Breast epithelium (tissue), 4 donors: ENCODE measurements at regions not wholly inside any gene's neighbourhood (a gene's known extent, or its start where the extent isn't known, plus 50 kb on each side); places are given as distances from the start of the nearest gene placed in this dataset.

ENCODE experiments used
- DNase-seq, 2 donors: peaks; one replicate each; pipeline ENCODE4 v3.0.0-alpha.2; 2019; ENCODE audit warnings: low spot score in 2 of 2
- H3K27ac ChIP-seq, 2 donors: fragments of 200-600 bp; sonication (generic) in 1 of 2; one replicate each; pipeline ENCODE4 v1.5.1; 2016 to 2019; ENCODE audit warnings: mild to moderate bottlenecking in 1 of 2
- H3K27me3 ChIP-seq, 2 donors: fragments of 200-600 bp; sonication (generic) in 1 of 2; one replicate each; pipeline versions ENCODE4 v1.5.1 to v1.6.0; 2017 to 2019; ENCODE audit warnings: control low read depth in 1 of 2, mild to moderate bottlenecking in 1 of 2
- H3K36me3 ChIP-seq: fragments of 200-600 bp; one replicate; pipeline ENCODE4 v1.5.1; 2019
- H3K4me1 ChIP-seq, 2 donors: fragments of 200-600 bp; sonication (generic); one replicate each; pipeline ENCODE4 v1.5.1; 2016 to 2019; ENCODE audit warnings: control low read depth in 1 of 2
- H3K4me3 ChIP-seq, 3 donors: fragments of 200-600 bp; sonication (generic); 1 replicate in 2 of 3; 2 replicates in 1 of 3; pipeline ENCODE4 v1.5.1; 2016 to 2019; ENCODE audit warnings: mild to moderate bottlenecking in 3 of 3, moderate library complexity in 2 of 3
- H3K9me3 ChIP-seq, 2 donors: fragments of 200-600 bp; sonication (generic) in 1 of 2; one replicate each; pipeline ENCODE4 v1.5.1; 2016 to 2019; ENCODE audit warnings: control low read depth in 1 of 2
- POLR2A ChIP-seq: fragments of 450-650 bp; IDR thresholded peaks from one replicate; pipeline ENCODE4 v1.6.1; 2016; ENCODE audit warnings: antibody characterized with exemption, mild to moderate bottlenecking, moderate library complexity
- POLR2AphosphoS5 ChIP-seq, 3 donors: sonication (generic); formaldehyde crosslinking; IDR thresholded peaks; one replicate each; pipeline ENCODE4 v1.6.1; 2017; ENCODE audit warnings: antibody characterized with exemption in 3 of 3
- intact Hi-C: fragments of 100-400 bp; cut with DNase I; formaldehyde crosslinking; loops from one replicate; pipeline ENCODE4 v1.15.1; 2023; ENCODE audit warnings: low total_unique reads
- TF ChIP-seq, protein P1 (sequence below), 3 donors: fragments of 450-650 bp; IDR thresholded peaks; one replicate each; pipeline ENCODE4 v1.5.1; 2016 to 2017; ENCODE audit warnings: antibody characterized with exemption in 3 of 3, mild to moderate bottlenecking in 3 of 3, moderate library complexity in 3 of 3

DNA sequence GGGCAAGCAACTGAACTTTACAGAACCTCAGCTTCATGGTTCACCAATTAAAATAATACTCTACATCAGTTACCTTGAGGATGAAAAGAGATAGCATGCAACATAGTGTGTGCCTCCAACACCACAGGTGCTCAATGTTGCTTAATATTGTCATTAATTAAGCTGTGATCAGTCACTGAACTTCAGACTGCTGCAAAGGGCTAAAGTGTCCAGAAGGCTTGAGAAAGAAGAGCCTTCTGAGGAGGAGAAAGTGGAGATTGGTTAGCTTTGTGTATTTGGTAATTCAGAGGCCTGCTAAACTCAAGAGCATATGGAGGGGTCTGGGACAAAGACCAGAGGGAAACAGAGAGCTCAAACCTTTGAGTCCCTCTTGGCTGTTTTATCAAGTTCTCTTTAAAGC is 66.3 kb upstream of the SELENOP start:
- Histone ChIP-seq H3K36me3 (no peaks in the 10 kb centered on the region), H3K4me1 (no peaks in the 10 kb centered on the region), H3K9me3 (no peaks in the 10 kb centered on the region), H3K27ac (no peak overlapping the region), H3K4me3 (no peak overlapping the region), H3K27me3 (no peaks in the 10 kb centered on the region)
- TF ChIP-seq POLR2AphosphoS5 (IDR thresholded peaks at IDR 0.05) (no peak), POLR2A (no peak)
- TF ChIP-seq, protein P1, sequence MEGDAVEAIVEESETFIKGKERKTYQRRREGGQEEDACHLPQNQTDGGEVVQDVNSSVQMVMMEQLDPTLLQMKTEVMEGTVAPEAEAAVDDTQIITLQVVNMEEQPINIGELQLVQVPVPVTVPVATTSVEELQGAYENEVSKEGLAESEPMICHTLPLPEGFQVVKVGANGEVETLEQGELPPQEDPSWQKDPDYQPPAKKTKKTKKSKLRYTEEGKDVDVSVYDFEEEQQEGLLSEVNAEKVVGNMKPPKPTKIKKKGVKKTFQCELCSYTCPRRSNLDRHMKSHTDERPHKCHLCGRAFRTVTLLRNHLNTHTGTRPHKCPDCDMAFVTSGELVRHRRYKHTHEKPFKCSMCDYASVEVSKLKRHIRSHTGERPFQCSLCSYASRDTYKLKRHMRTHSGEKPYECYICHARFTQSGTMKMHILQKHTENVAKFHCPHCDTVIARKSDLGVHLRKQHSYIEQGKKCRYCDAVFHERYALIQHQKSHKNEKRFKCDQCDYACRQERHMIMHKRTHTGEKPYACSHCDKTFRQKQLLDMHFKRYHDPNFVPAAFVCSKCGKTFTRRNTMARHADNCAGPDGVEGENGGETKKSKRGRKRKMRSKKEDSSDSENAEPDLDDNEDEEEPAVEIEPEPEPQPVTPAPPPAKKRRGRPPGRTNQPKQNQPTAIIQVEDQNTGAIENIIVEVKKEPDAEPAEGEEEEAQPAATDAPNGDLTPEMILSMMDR (IDR thresholded peaks at IDR 0.05) = no peak
- intact Hi-C loops = no loop called here
- no peak for DNase-seq

DNA sequence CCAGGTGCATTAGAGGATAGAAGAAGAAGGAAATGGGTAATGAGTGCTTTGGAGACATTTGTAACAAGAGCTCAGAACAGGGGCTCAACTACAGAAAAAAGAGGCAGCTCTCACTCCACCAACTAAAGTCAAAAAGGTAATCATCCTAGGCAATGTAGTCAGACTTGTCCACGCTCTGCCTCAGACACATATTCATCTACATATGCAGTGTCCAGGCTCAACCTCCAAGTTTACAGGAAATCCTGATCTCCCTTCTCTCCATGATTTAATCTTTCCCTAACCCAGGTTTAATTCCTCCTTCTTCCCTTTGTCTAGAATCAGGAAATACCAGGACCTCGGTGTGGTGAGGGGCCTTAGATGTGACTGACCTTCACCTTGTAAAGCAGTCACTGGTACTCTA is 65.7 kb upstream of the SELENOP start:
- H3K36me3 ChIP-seq = no peaks in the 10 kb centered on the region
- DNase-seq = no peak
- no peaks in the 10 kb centered on the region for H3K9me3 ChIP-seq
- H3K4me1 ChIP-seq = no peaks in the 10 kb centered on the region
- H3K4me3 ChIP-seq = no peak overlapping the region
- no peak overlapping the region for H3K27ac ChIP-seq
- intact Hi-C loops = no loop called here
- no peaks in the 10 kb centered on the region for H3K27me3 ChIP-seq
- TF ChIP-seq, protein P1 (IDR thresholded peaks at IDR 0.05) = no peak
- TF ChIP-seq POLR2AphosphoS5 (IDR thresholded peaks at IDR 0.05) = no peak
- TF ChIP-seq POLR2A = no peak

DNA sequence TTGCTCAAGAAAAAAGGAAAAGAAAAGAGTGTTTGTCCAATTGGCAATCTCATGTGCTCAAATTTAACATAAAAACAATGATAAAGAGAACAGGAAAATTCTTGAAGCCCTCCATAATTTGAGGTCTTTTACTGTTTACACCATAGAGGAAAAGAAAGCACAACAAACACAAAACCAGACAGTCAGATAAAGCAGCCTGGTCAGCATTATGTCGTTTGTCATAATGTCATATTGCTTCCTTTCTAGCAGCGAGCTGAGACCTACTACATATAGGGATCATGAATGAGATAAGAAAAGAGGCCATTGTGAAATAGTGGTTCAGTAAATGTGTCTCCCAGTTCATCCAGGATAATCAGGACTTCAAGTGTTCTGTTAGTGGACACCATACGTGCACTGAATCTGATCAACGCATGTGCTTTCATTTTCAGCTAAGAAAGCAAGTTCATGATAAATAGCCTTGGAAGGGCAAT is 64.7 kb upstream of the SELENOP start:
- no peak for DNase-seq
- H3K4me3 ChIP-seq = peak overlapping the region in 1 of 3 donors; percentile 41
- TF ChIP-seq POLR2A = no peak
- TF ChIP-seq POLR2AphosphoS5 (IDR thresholded peaks at IDR 0.05) = no peak
- TF ChIP-seq, protein P1 (IDR thresholded peaks at IDR 0.05) = no peak
- H3K4me1 ChIP-seq = no peaks in the 10 kb centered on the region
- no peaks in the 10 kb centered on the region for H3K27me3 ChIP-seq
- no peaks in the 10 kb centered on the region for H3K9me3 ChIP-seq
- no peak overlapping the region for H3K27ac ChIP-seq
- intact Hi-C loops = no loop called here
- H3K36me3 ChIP-seq = no peaks in the 10 kb centered on the region

DNA sequence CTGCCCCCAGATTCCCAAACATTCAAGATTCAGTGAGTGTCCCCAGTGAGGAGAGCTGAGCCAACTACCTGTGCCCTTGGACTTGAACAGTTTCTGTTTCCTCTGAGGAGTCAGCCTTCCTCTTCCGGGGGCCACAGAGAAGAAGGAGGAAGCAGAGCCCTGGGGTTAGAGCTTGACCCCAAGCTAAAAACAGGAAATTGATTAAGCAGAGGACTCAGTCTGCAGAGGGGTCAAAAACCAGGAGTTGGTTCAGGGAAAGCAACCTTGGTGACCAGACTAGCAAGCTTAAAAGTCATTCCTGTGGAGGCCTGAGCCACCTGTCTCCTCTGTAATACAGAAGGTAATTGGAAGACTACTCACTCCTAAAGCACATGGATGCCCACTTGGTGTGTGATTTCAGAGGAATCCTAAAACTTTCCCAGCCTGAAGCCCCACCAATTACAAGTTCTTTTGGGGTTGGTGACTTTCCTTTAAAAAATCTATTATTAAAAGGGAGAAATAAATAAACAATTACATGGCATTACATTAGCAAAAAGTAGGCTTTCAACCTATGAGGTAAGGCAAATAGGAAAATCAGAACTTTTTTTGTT is 64.2 kb upstream of the SELENOP start:
- Histone ChIP-seq H3K4me3 (no peak overlapping the region), H3K27ac (no peak overlapping the region), H3K36me3 (no peaks in the 10 kb centered on the region), H3K9me3 (no peaks in the 10 kb centered on the region), H3K27me3 (no peaks in the 10 kb centered on the region), H3K4me1 (no peaks in the 10 kb centered on the region)
- DNase-seq = no peak
- TF ChIP-seq POLR2AphosphoS5 (IDR thresholded peaks at IDR 0.05) = no peak
- TF ChIP-seq, protein P1 (IDR thresholded peaks at IDR 0.05) = no peak
- no peak for TF ChIP-seq POLR2A
- intact Hi-C loops = no loop called here

DNA sequence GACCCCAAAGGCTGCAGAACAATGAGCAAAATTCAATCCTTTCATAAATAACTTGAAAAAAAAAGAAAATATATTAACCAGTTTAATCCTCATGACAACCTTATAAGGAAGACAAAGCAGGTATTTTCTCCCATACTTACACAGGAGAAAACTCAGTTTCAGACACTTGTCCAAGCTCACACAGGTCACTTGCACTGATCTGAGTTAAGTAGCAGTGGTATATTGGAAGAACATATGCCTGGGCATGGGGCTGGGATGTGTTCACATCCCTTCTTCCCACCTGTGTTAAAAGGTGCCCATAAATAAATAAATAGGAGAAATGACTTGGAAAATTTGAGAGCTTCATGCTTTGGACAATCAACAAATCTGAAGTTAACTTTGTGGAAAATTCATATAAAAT is 63.5 kb upstream of the SELENOP start:
- Histone ChIP-seq H3K27me3 (no peaks in the 10 kb centered on the region), H3K36me3 (no peaks in the 10 kb centered on the region), H3K4me1 (no peaks in the 10 kb centered on the region), H3K27ac (no peak overlapping the region), H3K4me3 (no peak overlapping the region), H3K9me3 (no peaks in the 10 kb centered on the region)
- TF ChIP-seq POLR2AphosphoS5 (IDR thresholded peaks at IDR 0.05) (no peak), POLR2A (no peak)
- TF ChIP-seq, protein P1 (IDR thresholded peaks at IDR 0.05) = no peak
- intact Hi-C loops = no loop called here
- DNase-seq = no peak
